HG03520 (cell line): ENCODE measurements at regions not wholly inside any gene's neighbourhood (a gene's known extent, or its start where the extent isn't known, plus 50 kb on each side); places are given as distances from the start of the nearest gene placed in this dataset.
"Not testable (repeated sequence)": the region's sequence is repeated elsewhere in the genome, so short reads cannot be mapped to it uniquely, and the experiment has no call there.

Experiments used
- ATAC-seq: cut with Tn5 transposase; IDR thresholded peaks from one replicate; pipeline ENCODE4 v1.9.1; 2021; ENCODE audit warnings: mild to moderate bottlenecking, moderate library complexity; ENCODE audit not compliant: unreplicated experiment

DNA sequence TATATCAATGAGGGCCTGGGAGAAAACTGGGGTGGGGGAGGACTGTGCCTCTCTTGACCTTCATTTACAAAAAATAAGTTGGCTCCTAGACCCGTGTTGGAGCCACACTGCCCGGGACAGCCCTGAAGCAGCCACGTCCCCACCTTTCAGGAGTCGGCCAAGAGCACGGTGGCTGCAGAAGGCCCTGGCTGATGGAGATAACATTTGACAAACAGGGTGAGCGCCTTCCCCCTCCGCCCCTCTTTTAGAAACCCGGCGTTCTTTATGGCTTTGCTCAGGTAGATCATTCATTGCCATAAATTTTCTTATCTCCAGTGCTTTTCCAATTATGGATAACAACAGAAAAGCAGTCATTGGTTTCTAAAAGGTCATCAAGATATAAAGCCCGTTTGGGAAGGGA lies 398.1 kb upstream of the TNRC6C start:
- no peak for ATAC-seq

GRCh38 chr17:77560841-77561240 lies 397.7 kb upstream of the TNRC6C start:
- ATAC-seq, result no peak

DNA sequence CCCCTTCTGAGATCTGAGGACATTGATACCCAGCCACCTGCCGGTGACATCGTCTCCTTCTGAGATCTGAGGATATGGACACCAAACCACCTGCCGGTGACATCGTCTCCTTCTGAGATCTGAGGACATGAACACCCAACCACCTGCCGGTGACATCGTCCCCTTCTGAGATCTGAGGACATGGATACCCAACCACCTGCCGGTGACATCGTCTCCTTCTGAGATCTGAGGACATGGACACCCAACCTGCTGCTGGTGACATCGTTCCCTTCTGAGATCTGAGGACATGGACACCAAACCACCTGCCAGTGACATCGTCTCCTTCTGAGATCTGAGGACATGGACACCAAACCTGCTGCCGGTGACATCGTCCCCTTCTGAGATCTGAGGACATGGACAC lies 396.1 kb upstream of the TNRC6C start:
- not testable (repeated sequence) for ATAC-seq

DNA sequence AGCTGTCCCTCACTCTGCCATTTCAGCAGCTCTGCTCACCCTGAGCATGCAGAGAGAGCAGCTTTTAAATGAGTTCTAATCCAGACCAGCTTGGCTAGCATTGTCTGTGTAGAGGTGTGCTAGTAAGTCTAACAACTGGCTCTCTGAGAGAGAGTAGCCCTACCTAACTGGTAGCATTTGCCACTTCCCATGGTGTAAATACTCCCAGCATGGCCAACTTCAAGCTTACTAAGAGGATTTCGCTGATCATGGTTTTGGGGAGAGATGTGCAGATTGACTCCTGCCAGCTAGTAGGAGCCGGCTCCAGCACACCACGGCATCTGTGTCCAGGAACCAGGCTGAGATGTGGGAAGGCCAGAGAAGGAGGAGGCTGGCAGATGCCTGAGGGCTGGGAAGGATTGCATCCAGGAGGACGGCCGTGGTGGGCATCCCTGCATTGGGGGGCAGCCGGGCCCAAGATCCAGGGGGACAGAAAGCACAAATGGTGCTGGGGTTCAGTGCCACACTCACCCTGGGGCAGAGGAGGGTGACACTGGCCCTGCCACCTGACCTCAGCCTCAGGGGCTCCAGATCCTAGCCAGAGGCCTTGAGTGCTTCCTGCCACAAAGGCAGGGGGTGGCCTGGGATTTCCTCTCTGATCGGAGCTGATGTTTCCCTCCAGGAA lies 394.9 kb upstream of the TNRC6C start:
- ATAC-seq, result no peak

DNA sequence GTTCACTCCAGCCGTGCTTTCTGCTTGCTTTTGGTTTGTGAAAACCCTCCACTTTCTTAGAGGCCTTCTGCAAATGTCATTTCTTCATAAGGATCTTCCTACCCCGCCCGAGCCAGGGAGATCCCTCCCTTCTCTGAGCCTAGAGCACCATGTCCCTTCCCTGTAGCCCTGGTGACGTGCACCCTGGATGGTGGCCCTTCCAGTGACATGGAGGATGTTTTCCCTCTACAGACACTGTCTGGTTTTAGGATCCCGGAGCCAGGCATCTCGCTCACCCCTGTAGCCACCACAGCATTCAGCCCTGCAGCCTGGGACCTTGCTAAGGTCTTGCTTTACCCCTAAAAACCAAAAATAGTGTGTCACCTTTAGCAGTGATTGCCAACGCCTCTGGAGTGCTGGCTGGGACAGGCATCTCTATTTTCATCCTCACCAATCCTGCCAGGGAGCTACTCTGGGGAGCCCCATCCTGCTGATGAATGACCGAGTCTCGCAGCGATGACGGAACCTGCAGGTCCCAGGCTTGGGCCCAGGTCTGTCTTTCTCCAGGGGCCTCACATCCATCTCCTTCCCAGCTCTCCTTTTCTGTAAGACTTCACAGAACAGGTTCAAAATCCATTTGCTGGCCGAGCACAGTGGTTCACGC lies 394.1 kb upstream of the TNRC6C start:
- ATAC-seq, result no peak

DNA sequence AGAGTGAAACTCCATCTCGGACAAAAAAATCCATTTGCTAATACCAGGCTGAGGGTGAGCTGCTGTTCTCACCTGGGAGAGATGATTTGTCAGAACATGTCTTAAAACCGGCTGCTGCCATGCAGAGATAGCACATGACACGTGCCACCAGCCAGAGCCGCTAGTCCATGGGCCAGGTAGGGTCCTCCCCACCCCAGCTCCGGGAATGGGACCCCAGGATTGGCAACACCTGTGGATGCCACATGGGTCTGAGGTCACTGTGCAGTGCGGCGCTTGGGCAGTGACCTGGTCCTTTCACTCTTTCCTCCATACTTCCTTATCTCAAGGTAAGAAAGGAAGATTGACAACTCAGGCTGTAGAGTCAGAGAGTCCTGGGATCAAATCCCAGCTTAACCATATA lies 393.3 kb upstream of the TNRC6C start:
- no peak for ATAC-seq

DNA sequence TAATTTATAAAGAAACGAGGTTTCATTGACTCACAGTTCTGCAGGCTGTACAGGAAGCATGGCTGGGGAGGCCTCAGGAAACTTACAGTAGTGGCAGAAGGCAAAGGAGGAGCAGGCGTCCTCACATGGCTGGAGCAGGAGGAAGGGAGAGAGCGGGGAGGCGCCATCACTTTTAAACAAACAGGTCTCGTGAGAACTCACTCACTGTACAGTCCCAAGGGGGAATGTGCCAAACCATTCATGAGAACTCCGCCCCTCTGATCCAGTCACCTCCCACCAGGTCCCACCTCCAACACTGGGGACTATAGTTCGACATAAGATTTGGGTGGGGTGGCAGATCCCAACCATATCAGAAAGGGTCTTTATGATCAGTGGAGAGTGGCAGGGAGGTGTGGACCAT lies 392.4 kb upstream of the TNRC6C start:
- no peak for ATAC-seq

GRCh38 chr17:77566566-77567138 lies 391.9 kb upstream of the TNRC6C start:
- no peak for ATAC-seq

- no peak for ATAC-seq
Measured at GRCh38 chr17:77568540-77568939, 390.0 kb upstream of the TNRC6C start.

DNA sequence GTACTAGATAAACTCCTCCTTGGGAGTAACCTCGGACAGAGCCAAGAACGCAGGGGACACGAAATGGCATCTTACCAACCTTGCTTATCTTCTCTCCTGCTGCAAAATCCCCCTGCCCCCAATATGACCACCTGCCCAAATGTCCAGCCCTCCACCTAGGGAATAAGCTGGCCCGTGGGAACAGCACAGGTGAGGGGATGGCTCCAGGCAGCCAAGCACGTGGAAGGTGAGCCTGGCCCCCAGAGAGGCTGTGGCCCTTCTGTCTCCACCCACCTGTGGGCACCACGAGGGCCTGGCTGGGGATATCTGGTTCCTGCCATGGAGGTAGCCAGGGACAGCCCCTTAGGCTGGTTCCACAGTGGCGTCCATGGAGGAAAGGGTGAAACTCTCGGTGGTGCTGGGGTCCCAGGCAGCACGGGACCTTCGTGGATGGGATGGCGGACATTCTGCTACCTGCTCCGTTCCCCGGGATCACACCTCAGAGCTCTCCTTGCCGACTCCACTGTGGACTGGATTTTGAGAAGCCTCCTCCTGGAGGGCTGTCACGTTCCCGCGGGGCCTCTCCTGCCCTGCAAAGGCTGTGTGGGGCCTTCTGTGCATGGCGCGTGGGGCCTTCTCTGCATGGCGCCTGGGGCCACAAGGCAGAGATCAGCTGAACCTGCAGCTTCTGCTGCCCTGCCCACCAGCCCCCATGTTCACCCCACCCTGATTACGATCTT lies 388.5 kb upstream of the TNRC6C start:
- ATAC-seq, result no peak

DNA sequence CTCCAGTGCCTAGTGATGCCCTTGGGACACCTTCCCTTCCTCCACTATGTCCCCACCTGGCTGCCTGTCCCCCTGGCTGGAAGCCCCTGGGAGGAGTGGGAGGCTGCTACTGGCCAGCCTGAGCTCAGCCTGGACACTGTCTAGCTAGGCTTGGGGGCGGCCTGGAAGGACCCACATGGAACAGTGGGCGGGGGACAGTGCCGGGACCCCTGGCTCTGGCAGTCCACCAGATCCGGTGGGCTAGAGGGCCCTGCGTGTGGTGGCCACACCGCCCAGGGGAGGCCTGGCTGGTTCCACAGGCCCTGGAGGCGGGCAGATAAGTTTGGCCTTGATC lies 388.0 kb upstream of the TNRC6C start:
- ATAC-seq, result no peak

GRCh38 chr17:77571155-77571981 lies 387.1 kb upstream of the TNRC6C start:
- ATAC-seq, result no peak

- no peak for ATAC-seq
Measured at GRCh38 chr17:77572065-77572601, 386.4 kb upstream of the TNRC6C start.

- no peak for ATAC-seq
Measured at GRCh38 chr17:77572851-77573250, 385.7 kb upstream of the TNRC6C start.

- no peak for ATAC-seq
Measured at GRCh38 chr17:77577491-77577890, 381.0 kb upstream of the TNRC6C start.

GRCh38 chr17:77579131-77579530 lies 379.4 kb upstream of the TNRC6C start:
- ATAC-seq, result no peak

GRCh38 chr17:77579682-77580081 lies 378.8 kb upstream of the TNRC6C start:
- ATAC-seq, result no peak

- no peak for ATAC-seq
Measured at GRCh38 chr17:77580531-77581270, 377.8 kb upstream of the TNRC6C start.

DNA sequence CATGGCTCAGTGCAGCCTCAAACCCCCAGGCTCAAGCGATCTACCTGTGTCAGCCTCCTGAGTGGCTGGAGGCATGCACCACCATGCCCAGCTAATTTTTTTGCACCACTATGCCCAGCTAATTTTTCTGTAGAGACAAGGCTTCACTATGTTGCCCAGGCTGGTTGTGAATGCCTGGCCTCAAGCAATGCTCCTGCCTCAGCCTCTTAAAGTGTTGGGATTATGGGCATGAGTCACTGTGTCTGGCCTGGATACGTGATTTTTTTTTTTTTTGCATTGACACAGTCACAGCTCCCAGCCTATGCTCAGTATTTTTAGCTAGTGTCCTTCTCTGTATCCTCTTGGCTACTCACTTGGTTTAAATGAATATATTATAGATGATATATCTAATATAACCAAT lies 377.0 kb upstream of the TNRC6C start:
- no peak for ATAC-seq
